NCI-H1930 (cell line): ENCODE measurements at regions not wholly inside any gene's neighbourhood (a gene's known extent, or its start where the extent isn't known, plus 50 kb on each side); places are given as distances from the start of the nearest gene placed in this dataset.

Source experiments
- DNase-seq, 2 experiments: peaks; one replicate each; lab custom pipeline; 2025; lab: John Stamatoyannopoulos, UW

GRCh38 chr1:181858135-181858534 lies 203.4 kb downstream of the ZNF648 start:
- DNase-seq: no peak
